HG02759 (cell line): ENCODE measurements at regions not wholly inside any gene's neighbourhood (a gene's known extent, or its start where the extent isn't known, plus 50 kb on each side); places are given as distances from the start of the nearest gene placed in this dataset.
"Not testable (repeated sequence)": the region's sequence is repeated elsewhere in the genome, so short reads cannot be mapped to it uniquely, and the experiment has no call there.

ENCODE experiments used
- ATAC-seq: cut with Tn5 transposase; IDR thresholded peaks from one replicate; pipeline ENCODE4 v1.9.1; 2021; ENCODE audit warnings: mild to moderate bottlenecking, moderate library complexity; ENCODE audit not compliant: unreplicated experiment

- no peak for ATAC-seq
Observed at GRCh38 chr14:23895480-23895879, 58.1 kb upstream of the DHRS4 start.

GRCh38 chr14:23896609-23897153, 56.9 kb upstream of the DHRS4 start:
- ATAC-seq = no peak

- not testable (repeated sequence) for ATAC-seq
Observed at GRCh38 chr14:23897291-23897690, 56.3 kb upstream of the DHRS4 start.

- ATAC-seq = not testable (repeated sequence)
Observed at GRCh38 chr14:23898359-23898758, 55.2 kb upstream of the DHRS4 start.

- no peak for ATAC-seq
Observed at GRCh38 chr14:23899788-23900187, 53.8 kb upstream of the DHRS4 start.

- ATAC-seq = no peak
Observed at GRCh38 chr14:23903442-23903841, 50.1 kb upstream of the DHRS4 start.
